LNCaP clone FGC (cell line): ENCODE measurements at regions not wholly inside any gene's neighbourhood (a gene's known extent, or its start where the extent isn't known, plus 50 kb on each side); places are given as distances from the start of the nearest gene placed in this dataset.
A peak's percentile ranks its signal among the peaks of the same experiment; 100 is the strongest.

Experiments used
- DNase-seq: peaks from one replicate; pipeline ENCODE4 v3.0.0-alpha.2; 2011; ENCODE audit warnings: low read depth
- H3K4me3 ChIP-seq: 2 replicates; pipeline ENCODE4 v1.5.1; 2011; ENCODE audit warnings: mild to moderate bottlenecking, low read depth, low read length, control low read depth
- TF ChIP-seq, protein P1 (sequence below): IDR thresholded peaks from 2 replicates; pipeline ENCODE4 v1.5.1; 2012; ENCODE audit warnings: mild to moderate bottlenecking; ENCODE audit not compliant: control insufficient read depth, insufficient read depth; ENCODE audit errors: extremely low read depth

DNA sequence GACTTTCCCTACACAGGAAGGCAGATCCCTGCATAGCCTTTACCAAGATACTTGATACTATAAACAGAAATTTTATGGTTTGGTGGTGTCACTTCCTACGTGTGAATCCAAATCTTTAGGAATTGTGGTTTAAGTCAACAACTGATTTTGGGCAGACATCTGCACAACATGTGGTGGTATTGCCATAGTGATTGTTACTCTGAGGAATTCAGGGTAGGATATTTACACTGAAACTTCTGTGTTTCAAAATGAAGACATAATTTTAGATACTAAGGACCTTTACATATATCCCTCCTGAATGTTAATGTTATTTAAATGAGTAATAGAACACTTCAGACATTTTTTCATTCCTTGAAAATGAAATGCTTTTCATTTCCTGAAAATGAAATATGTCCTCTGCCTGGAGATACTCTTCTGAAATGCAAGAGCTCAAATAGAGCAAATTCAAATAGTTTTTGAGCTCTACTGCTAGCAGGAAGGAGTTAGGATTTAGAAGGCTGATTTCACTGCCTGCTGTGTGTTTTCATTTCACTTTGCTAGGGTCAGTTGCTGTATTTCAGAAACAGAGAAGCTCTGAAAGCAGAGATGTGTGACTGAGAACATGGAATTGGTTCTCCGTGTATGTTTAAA, 77.2 kb downstream of the MDH1 start:
- DNase-seq = no peak
- H3K4me3 ChIP-seq = no peak overlapping the region
- TF ChIP-seq, protein P1, sequence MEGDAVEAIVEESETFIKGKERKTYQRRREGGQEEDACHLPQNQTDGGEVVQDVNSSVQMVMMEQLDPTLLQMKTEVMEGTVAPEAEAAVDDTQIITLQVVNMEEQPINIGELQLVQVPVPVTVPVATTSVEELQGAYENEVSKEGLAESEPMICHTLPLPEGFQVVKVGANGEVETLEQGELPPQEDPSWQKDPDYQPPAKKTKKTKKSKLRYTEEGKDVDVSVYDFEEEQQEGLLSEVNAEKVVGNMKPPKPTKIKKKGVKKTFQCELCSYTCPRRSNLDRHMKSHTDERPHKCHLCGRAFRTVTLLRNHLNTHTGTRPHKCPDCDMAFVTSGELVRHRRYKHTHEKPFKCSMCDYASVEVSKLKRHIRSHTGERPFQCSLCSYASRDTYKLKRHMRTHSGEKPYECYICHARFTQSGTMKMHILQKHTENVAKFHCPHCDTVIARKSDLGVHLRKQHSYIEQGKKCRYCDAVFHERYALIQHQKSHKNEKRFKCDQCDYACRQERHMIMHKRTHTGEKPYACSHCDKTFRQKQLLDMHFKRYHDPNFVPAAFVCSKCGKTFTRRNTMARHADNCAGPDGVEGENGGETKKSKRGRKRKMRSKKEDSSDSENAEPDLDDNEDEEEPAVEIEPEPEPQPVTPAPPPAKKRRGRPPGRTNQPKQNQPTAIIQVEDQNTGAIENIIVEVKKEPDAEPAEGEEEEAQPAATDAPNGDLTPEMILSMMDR = no peak

DNA sequence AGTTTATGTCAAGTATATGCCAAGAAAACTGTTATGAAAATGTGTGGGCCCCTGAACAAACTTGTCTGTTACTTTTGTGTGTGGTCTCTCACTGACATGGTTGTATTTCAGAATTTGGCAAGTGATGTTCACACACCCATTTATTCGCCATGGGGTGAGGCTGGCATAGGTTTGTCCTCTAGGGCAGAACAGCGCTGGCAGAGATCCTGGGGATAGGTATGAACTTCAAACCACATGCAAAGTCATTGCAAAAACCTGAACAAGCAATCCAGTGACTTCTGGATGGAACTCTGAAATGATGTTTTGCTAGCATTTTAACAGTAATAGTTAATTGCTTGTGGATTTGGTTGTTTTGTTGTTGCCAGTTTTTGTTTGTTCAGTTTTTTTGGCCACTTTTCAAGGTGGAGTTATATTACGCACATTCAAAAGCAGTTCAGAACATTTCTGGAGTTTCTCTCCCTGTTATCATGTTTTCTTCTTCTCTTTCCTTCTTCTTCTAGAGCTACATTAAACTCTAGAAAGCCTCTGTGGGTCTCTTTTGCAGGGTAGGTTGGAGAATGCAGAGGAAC, 78.5 kb downstream of the MDH1 start:
- H3K4me3 ChIP-seq = no peak overlapping the region
- peak; percentile 10 for DNase-seq
- TF ChIP-seq, protein P1 = no peak

DNA sequence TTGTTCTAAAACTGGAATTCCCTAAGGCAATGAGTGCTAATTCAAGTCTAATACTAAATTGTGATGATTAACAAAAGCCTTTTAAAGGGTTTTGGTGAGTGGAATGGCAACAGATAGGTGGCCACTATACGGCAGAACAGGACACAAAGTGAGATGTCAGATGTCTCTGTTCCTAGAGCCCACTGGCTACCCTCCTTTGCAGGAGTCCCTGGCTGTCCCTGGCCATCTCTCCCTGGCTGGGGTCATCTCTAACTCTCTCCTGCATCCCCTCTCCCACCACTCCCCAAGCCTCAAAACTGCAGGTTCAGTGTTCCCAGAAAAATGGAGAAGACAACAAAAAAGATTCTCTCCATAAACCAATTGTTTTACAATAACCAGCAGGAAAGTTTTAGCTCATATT, 79.2 kb downstream of the MDH1 start:
- no peak for DNase-seq
- no peak overlapping the region for H3K4me3 ChIP-seq
- TF ChIP-seq, protein P1 = no peak

DNA sequence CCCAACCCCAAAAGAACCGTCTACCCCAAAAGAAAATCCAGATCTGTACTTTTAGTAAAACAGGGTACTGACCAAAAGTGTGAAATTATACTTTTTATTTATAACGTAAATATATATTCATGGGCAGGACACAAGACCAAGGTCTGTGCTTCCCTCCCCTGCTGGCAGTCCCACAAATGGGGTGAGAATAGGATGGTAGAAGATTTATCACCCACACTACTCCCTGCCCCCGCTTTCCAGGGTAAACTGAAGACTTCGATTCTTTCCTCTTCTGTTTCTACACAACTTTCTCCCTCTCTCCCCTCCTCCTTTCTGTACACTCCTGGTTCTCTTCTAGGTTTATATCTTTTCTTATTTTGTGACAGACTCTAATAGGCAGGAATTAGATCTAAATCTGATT, 79.7 kb downstream of the MDH1 start:
- no peak for DNase-seq
- H3K4me3 ChIP-seq = no peak overlapping the region
- TF ChIP-seq, protein P1 = no peak

DNA sequence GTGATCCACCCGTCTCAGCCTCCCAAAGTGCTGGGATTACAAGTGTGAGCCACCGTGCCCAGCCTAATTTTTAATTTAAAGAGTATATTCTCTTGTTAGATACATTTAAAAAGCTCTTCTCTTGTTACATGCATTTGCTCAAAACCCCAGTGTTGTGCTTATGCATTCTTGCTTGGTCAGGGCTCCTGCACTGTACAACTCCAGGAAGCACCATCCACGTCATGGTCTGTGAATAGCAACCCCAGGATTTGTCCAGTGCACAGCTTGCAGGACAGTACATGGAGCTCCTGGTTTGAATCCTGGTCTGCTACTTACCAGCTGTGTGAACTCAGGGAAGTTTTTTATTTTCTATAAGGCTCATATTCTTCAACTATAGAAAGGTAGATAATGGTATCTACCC, 80.8 kb downstream of the MDH1 start:
- no peak for DNase-seq
- TF ChIP-seq, protein P1 = no peak
- H3K4me3 ChIP-seq = no peak overlapping the region

DNA sequence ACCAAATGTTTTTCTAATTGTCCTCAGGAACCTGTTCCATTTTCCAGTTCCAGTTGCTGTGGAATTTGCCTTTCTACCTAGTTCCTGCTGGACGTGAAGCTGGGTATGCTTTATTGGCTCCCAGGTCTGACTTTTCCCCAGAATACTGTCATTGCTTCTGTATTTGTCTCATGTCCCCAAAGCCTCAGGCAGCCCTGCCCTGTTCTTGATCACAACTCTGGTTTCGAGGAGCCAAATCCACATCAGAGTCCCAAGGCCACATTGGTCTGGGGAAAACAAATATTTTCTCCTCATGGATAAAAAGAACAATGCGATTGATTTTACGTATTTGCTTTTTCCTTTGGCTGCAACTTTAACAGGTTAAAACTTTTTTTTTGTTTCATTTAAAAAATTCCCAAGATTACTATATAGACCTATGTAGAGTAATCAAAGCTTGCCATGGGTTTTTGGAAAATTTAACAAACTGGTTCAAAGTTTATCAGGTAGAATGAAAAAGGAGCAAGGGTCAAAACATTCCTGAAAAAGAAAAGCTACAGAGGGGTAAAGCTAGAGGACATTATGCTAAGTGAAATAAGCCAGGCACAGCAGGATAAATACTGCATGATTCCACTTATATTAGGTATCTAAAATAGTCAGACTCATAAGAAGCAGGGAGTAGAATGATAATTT, 85.2 kb downstream of the MDH1 start:
- H3K4me3 ChIP-seq = no peak overlapping the region
- TF ChIP-seq, protein P1 = no peak
- no peak for DNase-seq
